HG02973 (cell line): ENCODE measurements at regions not wholly inside any gene's neighbourhood (a gene's known extent, or its start where the extent isn't known, plus 50 kb on each side); places are given as distances from the start of the nearest gene placed in this dataset.
A peak's percentile ranks its signal among the peaks of the same experiment; 100 is the strongest.

Experiments
- ATAC-seq: cut with Tn5 transposase; IDR thresholded peaks from one replicate; pipeline ENCODE4 v1.9.1; 2021; ENCODE audit warnings: moderate library complexity; ENCODE audit not compliant: unreplicated experiment

DNA sequence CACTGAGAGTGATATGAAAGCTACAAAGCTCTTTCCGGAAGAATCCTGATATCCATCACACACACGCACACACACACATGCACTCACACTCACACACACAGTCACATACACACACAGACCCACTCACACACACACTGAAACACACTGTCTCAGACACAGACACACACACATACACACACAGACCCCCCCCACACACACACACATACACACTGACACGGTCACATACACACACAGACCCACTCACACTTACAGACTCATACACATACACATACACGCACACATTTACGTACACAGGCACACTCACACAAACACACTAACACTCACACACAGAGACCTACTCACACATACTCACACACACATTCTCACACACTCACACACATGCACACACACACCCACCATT, 58.6 kb downstream of the LIG4 start:
- ATAC-seq, result no peak

DNA sequence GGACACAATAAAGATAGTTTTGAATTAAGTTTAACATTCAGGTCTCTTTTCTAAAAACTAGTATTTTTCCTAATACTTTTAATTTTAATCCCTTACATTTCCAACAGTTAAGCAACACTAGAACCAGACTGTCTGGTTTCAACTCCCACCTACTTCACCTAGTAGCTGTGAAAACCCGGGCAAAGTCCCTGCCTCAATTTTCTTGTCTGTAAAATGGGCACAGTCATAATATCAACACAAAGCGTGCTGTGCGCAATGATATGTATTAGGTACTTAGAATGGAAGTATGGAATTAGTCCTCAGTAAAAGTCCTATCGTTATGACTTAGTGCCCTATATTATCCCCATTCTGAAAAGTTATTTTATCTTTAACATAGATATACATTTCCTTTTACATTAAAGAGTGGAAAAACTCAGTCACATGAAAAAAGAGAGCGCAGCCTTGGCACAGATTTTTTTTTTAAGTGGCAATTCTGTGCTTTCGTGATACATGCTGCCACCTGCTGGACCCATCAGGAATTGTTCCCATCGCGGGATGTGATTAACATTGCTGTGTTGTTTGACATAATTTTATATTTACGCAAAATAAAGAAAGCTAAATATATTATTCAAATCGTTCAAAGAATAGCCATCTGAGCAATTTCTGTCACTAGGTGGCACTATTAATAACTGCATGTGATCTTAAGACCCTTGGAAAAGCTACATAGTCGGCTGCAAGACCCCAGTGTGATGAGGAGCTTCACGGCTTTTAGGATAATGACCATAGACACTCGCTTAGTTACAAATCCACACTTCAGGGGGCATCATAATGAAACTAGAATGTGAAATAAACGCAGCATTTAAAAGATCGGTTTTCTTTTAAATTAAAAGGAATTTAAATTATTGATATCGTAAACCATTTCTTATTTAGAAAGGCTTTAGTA, 59.9 kb downstream of the LIG4 start:
- ATAC-seq, result peak; percentile 48

- no peak for ATAC-seq
These were observed 60.9 kb downstream of the LIG4 start for GRCh38 chr13:108154421-108154858.

DNA sequence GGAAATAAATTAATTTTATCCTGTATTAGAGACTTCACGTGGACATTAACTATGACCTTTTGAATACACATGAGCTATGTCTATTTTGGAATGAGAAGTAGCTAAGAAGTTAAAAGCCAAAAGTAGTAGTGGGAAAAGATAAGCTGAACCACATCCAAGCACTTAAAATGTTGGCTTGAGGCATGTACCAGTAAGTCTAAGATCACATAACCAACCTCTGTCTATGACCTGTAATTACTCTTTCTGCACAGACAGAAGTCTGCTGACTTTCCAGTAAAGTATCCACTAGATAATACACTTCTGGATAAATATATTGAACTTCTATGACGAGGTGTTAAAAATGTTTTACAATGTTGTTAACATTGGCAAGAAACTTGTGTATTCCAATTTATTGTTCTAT, 68.7 kb downstream of the LIG4 start:
- ATAC-seq, result no peak

DNA sequence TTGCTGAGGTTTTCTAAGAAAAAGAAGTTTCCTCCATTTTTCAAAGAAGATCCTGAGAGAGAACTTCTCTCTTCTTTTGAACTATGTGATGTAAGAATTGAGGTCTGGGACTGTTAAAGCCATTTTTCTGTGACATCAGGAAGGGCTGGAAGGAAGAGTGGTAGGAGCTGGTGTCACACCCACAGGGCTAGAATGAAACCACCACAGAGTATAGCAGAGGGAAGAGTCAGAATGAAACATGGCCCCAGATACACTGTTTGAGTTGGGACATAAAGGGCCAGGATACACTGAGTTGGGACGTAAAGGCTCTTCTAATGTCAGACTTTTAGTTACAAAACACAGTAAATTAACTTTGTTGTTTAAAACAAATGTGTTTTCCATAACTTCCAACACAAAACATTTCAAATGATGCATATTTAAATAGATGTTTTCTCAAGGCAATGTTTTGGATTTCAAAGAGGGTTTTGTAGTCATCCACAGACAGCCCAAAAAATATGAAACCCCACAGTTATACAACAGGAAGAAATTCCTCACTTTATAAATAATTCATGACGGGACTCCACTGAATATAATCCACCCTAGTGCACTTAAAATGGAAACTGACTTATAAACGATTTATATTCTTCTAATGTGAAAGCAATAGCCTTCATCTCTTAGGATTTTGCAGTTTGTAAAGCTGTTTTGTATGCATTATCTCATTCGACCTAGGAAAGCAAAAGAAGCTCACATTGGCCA, 72.5 kb downstream of the LIG4 start:
- ATAC-seq, result no peak

DNA sequence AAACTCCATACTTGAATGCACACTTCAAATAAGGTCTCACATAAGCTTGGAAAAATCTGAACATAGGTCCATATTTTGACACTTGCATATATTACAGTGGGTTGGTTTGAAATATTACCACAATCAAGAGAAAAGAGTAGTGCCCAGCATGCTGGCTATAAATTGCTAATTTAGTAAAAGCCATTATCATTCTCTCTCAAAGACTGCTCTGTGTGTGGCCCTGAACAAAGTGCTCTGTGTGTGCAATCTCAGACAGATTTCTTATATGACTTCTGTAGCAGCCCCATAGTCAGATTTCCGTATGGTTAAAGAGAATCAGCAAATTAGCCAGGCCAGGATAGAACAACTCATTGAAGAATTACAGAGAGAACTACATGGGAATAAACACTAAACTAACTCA, 78.2 kb downstream of the LIG4 start:
- no peak for ATAC-seq

DNA sequence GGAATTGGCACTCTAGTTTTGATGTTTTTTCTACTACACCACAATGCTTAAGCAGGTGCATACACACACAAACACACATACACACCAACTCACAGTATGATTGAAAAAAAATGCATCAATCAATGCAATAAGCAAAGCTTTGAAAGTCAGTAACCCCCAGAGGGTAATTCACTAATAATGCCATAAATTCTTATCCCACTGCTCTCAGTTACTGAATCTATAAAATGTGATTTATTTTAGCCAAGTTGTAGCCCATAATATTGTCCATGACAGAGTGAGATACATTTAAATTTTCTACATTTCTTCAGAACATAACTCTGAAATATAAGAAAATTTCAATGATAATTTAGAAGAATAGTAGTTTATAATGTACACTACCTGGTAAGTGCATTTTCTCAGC, 87.9 kb downstream of the LIG4 start:
- no peak for ATAC-seq

DNA sequence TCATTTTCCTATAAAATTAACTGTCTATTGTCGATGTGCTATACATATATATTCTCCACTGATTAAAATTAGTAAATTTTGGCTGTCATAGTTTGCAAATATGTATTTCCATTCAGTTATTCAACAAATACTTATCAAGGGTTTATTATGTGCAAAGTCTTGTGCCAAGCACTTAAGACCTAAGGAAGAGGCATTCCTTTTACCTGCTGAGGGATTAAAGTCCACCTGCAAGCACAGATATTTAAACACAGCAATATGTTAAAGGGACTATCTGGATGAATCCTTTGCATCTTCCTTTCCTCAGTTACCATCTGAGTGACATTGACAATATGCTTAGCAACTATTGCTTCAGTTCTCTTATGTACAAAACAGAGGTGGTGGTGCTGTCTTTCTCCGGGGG, 89.3 kb downstream of the LIG4 start:
- no peak for ATAC-seq

DNA sequence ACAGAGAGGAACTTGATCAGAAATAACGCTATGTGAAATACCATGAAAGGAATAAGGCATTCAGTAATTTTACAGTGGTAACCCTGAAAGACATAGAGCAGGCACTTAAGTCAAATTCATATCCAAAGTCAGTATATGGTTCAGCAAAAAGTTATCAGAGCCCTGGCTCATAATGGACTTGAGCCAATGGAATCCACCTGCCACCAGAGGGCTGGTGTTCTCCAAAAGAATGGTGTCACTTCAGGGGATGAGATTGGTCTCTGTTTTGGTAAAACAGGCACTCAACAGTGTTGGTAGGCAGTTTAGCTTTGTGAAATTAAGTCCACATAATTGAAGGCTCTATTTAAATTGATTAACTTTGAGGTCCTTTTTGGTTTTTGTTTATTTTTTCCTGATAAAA, 93.9 kb downstream of the LIG4 start:
- no peak for ATAC-seq

GRCh38 chr13:108120856-108121255, 94.5 kb downstream of the LIG4 start:
- no peak for ATAC-seq

- no peak for ATAC-seq
These were observed 95.0 kb downstream of the LIG4 start for GRCh38 chr13:108120302-108120701.

DNA sequence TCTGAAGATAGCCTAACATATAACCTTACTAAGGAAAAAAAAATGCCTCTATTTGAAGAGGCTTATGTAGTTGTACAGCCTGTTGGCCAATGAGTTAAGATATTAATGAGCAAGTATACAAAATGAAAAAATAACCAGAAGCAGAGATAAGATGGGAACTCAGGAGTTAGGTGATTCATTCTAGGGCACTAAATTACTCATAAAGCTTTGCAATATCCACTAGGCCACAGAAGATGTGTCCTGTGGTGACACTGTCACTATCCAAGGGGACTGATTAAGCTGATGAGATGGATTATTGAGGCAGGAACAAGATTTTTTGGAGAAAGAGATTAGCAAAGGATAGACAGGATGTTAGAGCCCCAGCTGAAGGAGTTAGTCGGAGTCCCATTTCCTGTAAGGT, 99.6 kb downstream of the LIG4 start:
- no peak for ATAC-seq

- no peak for ATAC-seq
These were observed 101.9 kb downstream of the LIG4 start for GRCh38 chr13:108113407-108113806.

GRCh38 chr13:108104736-108105135, 110.6 kb downstream of the LIG4 start:
- ATAC-seq, result no peak

DNA sequence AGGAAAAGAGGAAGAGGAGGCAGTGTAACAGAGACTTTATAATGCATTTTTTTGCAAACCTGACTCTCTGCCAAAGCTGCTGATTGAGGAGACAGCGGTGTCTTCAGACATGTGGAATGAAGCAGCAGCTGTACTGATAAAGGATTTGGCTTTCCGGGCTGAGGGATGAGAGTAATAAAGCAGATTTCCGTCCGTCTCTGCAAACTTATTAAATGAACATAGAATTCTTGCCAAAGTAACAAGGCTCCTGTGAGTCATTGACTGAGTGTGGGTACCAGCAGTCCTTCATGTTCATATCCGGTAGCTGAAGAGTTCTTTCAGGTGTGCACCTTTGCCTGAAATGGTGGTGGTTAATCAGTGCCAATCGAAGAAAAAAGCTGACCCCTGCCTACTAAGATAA, 112.6 kb downstream of the LIG4 start:
- ATAC-seq, result no peak

- no peak for ATAC-seq
These were observed 118.9 kb downstream of the LIG4 start for GRCh38 chr13:108096301-108096915.

DNA sequence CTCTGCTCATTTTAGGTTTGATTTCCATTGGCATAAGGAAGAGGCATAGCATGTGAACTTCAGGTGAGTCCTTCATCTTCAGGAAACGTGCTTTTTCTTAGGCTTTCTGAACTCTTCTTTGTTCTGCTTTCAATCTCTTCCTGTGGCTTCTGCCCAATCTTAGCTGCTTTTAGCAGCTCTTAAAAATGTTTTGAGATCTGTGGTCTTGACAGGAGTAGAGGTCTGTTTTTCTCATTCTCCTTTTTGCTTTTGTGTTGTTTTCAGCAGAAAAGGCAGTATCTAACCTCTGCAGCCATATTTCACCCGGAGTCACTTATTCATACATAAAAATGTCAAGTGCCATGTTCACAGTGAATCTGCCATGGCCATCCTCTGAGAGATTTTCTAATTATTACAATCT, 120.3 kb downstream of the LIG4 start:
- ATAC-seq, result no peak

GRCh38 chr13:108093616-108094015, 121.7 kb downstream of the LIG4 start:
- ATAC-seq, result no peak

GRCh38 chr13:108087810-108088209, 127.5 kb downstream of the LIG4 start:
- no peak for ATAC-seq

DNA sequence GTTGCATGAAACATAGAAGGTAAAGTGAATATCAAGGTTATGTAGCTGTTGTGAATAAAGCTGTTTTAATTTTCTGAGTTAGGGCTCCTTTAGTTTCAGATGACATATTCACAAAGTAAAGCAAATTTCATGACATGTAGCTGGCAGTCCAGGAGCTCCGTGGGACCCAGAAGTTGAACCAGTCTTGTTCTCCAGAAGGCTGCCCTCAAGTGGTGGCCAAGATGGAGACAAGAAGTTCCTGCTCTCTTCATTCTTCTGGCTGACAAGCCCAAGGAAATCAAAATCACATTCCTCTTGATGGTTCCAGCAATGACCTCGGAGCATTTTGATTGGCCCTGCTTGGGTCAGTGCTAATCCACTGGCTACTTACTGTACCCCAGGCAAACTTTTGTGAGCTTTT, 128.7 kb downstream of the LIG4 start:
- ATAC-seq, result no peak

DNA sequence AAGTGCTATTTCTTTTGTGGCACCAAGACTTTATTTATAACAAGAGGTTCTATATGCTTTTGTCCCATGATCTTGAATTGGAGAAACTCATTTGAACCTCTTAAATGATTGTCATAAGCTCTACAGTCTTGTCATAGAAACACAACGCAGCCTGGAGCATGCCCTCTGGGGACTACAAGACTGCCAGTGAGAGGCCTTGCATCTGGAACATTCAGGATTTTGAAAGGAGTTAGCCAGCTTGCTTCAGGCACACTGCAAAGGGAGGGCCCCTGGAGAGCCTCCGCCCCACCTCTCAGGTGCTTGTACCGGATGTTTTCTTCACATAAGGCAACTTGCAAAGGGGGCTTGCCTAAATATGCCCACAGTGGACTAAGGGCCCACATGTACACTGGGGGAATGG, 130.5 kb downstream of the LIG4 start:
- no peak for ATAC-seq

DNA sequence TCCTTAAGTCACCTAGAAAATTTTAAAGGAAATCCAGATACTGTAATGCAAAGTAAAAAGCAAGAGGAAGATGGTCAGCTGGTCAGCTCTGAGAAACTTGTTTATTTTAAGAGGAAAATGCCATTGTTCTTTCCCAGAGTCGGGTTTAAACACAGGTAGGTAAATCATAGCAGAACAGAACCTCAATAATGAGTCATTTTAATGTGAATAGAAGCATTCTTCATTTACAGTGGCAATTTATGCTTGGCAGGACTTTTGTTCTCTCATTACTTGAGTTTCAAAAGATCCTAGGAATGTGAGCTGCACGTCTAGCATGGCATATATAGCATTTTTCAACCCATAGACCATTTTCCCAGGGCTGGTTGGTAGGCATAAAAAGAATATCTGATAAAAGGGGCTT, 132.3 kb downstream of the LIG4 start:
- no peak for ATAC-seq
